ENCODE measurements at regions not wholly inside any gene's neighbourhood (a gene's known extent, or its start where the extent isn't known, plus 50 kb on each side); places are given as distances from the start of the nearest gene placed in this dataset.

DNA sequence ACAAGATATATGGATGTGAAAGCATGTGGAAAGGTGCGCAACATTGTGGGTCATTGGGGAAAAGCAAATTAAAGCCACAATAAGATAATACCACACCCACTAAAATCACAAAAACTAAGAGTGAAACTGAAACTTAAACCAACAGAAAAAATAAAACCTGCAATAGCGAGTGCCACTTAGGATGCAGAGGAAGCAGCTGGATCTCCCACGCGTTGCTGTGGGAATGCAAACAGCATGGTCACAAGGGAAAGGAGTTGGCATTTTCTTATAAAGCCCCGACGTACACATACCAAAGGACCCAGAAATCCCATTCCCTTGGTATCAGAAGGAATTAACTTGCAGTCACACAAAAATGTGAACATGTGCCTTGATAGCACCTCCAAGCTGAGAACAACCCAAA is 712.0 kb downstream of the TBC1D22A start:
- no peak overlapping the region for H3K4me3 ChIP-seq (ENCODE audit: low read length)
- TF ChIP-seq, protein P1, sequence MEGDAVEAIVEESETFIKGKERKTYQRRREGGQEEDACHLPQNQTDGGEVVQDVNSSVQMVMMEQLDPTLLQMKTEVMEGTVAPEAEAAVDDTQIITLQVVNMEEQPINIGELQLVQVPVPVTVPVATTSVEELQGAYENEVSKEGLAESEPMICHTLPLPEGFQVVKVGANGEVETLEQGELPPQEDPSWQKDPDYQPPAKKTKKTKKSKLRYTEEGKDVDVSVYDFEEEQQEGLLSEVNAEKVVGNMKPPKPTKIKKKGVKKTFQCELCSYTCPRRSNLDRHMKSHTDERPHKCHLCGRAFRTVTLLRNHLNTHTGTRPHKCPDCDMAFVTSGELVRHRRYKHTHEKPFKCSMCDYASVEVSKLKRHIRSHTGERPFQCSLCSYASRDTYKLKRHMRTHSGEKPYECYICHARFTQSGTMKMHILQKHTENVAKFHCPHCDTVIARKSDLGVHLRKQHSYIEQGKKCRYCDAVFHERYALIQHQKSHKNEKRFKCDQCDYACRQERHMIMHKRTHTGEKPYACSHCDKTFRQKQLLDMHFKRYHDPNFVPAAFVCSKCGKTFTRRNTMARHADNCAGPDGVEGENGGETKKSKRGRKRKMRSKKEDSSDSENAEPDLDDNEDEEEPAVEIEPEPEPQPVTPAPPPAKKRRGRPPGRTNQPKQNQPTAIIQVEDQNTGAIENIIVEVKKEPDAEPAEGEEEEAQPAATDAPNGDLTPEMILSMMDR (IDR thresholded peaks at IDR 0.05; ENCODE audit: insufficient read depth, low read depth, low read length, missing control alignments): no peak
- no peak for DNase-seq (ENCODE audit: low read depth)

DNA sequence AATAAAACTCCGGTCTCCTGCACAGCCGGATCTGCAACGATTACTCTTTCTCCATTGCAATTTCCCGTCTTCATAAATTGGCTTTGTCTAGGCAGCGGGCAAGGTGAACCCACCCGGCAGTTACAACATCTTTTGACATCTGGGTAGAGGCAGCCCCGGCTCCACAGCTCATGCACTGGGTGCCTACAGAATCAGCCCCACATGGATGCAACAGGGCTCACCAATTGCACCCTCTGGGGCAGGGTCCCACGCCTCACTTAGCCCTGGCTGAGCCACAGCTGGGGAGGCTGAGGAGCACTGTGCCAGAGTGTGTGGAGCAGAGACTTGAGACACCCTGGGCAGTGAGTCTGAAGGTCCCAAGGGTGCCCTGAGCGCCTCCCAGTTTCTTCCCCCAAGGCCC is 710.2 kb downstream of the TBC1D22A start:
- TF ChIP-seq, protein P1 (IDR thresholded peaks at IDR 0.05; ENCODE audit: insufficient read depth, low read depth, low read length, missing control alignments): no peak
- no peak for DNase-seq (ENCODE audit: low read depth)
- H3K4me3 ChIP-seq (ENCODE audit: low read length): no peak overlapping the region

DNA sequence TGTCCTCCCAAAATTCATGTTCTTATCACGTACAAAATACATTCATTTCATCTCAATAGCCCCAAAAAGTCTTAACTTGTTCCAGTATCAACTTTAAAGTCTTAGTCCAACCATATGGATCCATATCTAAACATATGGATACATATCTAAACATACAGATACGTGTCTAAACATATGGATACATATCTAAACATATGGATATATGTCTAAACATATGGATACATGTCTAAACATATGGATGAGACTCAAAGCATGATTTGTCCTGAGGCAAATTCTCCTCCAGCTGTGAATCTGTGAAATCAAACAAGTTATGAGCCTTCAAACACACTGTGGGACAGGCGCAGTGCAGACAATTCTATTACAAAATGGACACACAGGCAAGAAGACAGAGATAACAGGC is 709.0 kb downstream of the TBC1D22A start:
- no peak for DNase-seq (ENCODE audit: low read depth)
- TF ChIP-seq, protein P1 (IDR thresholded peaks at IDR 0.05; ENCODE audit: insufficient read depth, low read depth, low read length, missing control alignments): no peak
- no peak overlapping the region for H3K4me3 ChIP-seq (ENCODE audit: low read length)

DNA sequence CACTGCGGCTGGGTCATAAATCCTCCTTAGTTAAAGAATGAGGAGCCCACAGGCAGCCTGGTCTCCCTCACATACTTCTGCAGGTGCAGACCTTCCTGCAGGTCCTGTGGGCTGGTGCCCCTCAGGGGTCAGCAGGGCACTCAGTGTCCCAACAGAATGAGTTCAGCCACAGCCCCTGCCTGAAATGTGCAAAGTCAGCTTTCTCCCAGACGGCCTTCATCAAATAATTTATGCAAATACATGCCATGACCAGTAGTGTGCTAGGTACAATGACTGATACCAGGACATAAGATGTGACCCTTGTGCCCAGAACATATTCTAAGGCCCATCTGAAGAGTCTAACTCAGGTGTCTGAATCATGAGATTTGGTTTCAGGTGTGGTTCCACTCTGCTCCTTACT is 703.4 kb downstream of the TBC1D22A start:
- TF ChIP-seq, protein P1 (IDR thresholded peaks at IDR 0.05; ENCODE audit: insufficient read depth, low read depth, low read length, missing control alignments): no peak
- H3K4me3 ChIP-seq (ENCODE audit: low read length): no peak overlapping the region
- DNase-seq (ENCODE audit: low read depth): no peak

DNA sequence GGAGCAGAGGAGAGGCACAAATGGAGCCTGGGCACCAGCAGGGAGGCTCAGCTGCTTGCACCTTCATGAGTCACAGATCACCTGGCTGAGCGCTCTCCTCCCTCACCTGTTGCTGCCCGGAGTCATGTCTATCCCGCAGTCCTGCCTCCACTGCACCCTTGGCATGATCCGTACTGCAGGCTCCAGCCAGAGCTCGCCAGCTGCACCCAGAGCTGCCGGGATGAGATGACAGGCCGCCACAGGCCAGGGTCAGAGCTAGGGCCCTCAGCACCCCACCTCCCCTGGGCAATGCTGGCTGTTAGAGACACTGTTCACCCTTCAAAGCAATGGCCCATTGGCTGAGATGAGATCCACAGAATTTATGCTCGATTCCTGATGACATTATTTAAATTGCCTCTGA is 702.8 kb downstream of the TBC1D22A start:
- TF ChIP-seq, protein P1 (IDR thresholded peaks at IDR 0.05; ENCODE audit: insufficient read depth, low read depth, low read length, missing control alignments): no peak
- H3K4me3 ChIP-seq (ENCODE audit: low read length): no peak overlapping the region
- DNase-seq (ENCODE audit: low read depth): no peak

DNA sequence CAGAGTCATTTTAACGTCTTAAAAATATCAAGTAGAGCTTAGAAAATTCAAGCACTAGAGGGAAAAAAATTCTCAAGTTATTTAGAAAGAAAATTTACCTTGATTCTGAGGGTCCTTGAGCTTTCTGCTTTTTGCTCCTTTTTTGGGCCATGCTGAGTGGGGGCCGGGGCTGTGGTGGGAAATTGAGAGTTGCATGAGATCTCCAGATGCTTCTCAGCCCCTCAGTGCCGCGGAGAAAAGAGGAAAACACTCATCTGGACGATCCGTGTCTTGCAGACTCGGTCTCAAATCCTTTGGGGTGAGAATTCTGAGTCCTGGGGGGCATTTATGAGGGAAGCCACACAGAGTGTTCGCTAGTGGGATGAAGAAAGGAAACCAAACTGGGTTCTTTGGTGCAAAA is 700.8 kb downstream of the TBC1D22A start:
- H3K4me3 ChIP-seq (ENCODE audit: low read length): no peak overlapping the region
- TF ChIP-seq, protein P1 (IDR thresholded peaks at IDR 0.05; ENCODE audit: insufficient read depth, low read depth, low read length, missing control alignments): no peak
- DNase-seq (ENCODE audit: low read depth): no peak

DNA sequence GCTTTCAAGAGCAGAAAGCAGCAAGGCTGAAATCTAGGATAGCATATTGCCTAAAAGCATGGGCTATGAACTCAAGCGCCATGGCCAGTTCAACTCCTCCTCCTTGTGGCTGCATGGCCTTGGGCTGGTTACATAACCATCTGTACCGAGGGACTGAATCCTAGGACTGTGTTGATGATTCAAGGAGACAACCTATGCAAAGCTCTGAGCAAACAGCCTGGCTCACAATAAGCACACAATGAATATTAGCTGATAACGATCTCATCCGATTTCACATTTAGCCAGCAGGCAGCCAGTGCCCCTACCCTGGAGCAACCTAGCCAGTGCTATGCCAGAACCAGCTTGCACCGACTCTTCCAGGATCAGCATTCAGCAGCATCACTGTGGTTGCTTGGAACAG is 698.4 kb downstream of the TBC1D22A start:
- TF ChIP-seq, protein P1 (IDR thresholded peaks at IDR 0.05; ENCODE audit: insufficient read depth, low read depth, low read length, missing control alignments): no peak
- no peak overlapping the region for H3K4me3 ChIP-seq (ENCODE audit: low read length)

More for the DNA sequence above, 698.4 kb downstream of the TBC1D22A start:
- DNase-seq (ENCODE audit: low read depth): no peak

Data from epithelial cell of esophagus (primary cell).